Choroid plexus epithelial cell (primary cell): ENCODE measurements at regions not wholly inside any gene's neighbourhood (a gene's known extent, or its start where the extent isn't known, plus 50 kb on each side); places are given as distances from the start of the nearest gene placed in this dataset.
"Not testable (repeated sequence)": the region's sequence is repeated elsewhere in the genome, so short reads cannot be mapped to it uniquely, and the experiment has no call there.

Source experiments
- DNase-seq: peaks from one replicate; pipeline ENCODE4 v3.0.0-alpha.2; 2010; ENCODE audit warnings: low read depth
- H3K4me3 ChIP-seq: 2 replicates; pipeline ENCODE4 v1.5.1; 2011; ENCODE audit warnings: low read depth, mild to moderate bottlenecking, control low read depth, low read length, moderate library complexity
- CTCF ChIP-seq: conservative IDR thresholded peaks from 2 replicates; pipeline ENCODE4 v1.5.1; 2011; ENCODE audit warnings: low read depth, mild to moderate bottlenecking, control low read depth, inconsistent platforms, low read length, moderate library complexity

- H3K4me3 ChIP-seq = no peak overlapping the region
- no peak for TF ChIP-seq CTCF
- no peak for DNase-seq
These were observed 442.7 kb downstream of the EPHA5 start for GRCh38 chr4:65227628-65228027.

- no peak for TF ChIP-seq CTCF
- H3K4me3 ChIP-seq = no peak overlapping the region
- no peak for DNase-seq
These were observed 446.7 kb downstream of the EPHA5 start for GRCh38 chr4:65223601-65224000.

GRCh38 chr4:65223074-65223473 is 447.2 kb downstream of the EPHA5 start:
- DNase-seq, H3K4me3 ChIP-seq: not testable (repeated sequence)

GRCh38 chr4:65217179-65217578 is 453.1 kb downstream of the EPHA5 start:
- H3K4me3 ChIP-seq = no peak overlapping the region
- TF ChIP-seq CTCF = no peak
- no peak for DNase-seq

GRCh38 chr4:65202853-65203236 is 467.4 kb downstream of the EPHA5 start:
- DNase-seq = no peak
- TF ChIP-seq CTCF = no peak
- no peak overlapping the region for H3K4me3 ChIP-seq

- no peak for DNase-seq
- no peak overlapping the region for H3K4me3 ChIP-seq
- TF ChIP-seq CTCF = no peak
These were observed 468.0 kb downstream of the EPHA5 start for GRCh38 chr4:65202165-65202852.

- DNase-seq = no peak
- no peak for TF ChIP-seq CTCF
- H3K4me3 ChIP-seq = no peak overlapping the region
These were observed 474.6 kb downstream of the EPHA5 start for GRCh38 chr4:65195666-65196065.

- DNase-seq = no peak
- no peak for TF ChIP-seq CTCF
- H3K4me3 ChIP-seq = no peak overlapping the region
These were observed 475.3 kb downstream of the EPHA5 start for GRCh38 chr4:65195002-65195401.
